ENCODE measurements at regions not wholly inside any gene's neighbourhood (a gene's known extent, or its start where the extent isn't known, plus 50 kb on each side); places are given as distances from the start of the nearest gene placed in this dataset.
"Not testable (repeated sequence)": the region's sequence is repeated elsewhere in the genome, so short reads cannot be mapped to it uniquely, and the experiment has no call there.

DNA sequence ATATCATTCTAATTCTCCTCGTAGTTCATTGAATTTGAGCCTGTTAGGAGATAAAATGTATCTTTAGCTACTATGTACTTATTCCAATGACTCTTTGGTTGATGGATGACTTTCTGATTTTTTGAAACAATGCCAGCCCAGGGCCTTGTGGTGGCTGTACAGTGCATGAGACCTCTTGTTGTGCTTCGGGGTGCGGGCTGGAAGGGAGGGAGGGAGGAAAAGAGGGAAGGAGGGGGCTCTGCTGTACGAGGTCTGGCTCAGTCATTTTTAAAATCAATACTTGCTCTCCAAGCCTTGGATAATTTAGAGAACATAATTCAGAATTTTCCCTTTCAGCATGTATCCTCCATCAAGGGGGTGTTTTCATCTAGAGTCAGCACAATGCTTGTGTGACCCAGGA, 399.7 kb upstream of the ONECUT1 start:
- H3K4me3 ChIP-seq (replicated peaks; ENCODE audit: low read depth, low read length), result no peak overlapping the region
- TF ChIP-seq, protein P1, sequence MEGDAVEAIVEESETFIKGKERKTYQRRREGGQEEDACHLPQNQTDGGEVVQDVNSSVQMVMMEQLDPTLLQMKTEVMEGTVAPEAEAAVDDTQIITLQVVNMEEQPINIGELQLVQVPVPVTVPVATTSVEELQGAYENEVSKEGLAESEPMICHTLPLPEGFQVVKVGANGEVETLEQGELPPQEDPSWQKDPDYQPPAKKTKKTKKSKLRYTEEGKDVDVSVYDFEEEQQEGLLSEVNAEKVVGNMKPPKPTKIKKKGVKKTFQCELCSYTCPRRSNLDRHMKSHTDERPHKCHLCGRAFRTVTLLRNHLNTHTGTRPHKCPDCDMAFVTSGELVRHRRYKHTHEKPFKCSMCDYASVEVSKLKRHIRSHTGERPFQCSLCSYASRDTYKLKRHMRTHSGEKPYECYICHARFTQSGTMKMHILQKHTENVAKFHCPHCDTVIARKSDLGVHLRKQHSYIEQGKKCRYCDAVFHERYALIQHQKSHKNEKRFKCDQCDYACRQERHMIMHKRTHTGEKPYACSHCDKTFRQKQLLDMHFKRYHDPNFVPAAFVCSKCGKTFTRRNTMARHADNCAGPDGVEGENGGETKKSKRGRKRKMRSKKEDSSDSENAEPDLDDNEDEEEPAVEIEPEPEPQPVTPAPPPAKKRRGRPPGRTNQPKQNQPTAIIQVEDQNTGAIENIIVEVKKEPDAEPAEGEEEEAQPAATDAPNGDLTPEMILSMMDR (IDR thresholded peaks at IDR 0.05; ENCODE audit: low read depth, low read length, missing control alignments), result no peak
- DNase-seq (ENCODE audit: extremely low read depth, low read depth), result no peak

DNA sequence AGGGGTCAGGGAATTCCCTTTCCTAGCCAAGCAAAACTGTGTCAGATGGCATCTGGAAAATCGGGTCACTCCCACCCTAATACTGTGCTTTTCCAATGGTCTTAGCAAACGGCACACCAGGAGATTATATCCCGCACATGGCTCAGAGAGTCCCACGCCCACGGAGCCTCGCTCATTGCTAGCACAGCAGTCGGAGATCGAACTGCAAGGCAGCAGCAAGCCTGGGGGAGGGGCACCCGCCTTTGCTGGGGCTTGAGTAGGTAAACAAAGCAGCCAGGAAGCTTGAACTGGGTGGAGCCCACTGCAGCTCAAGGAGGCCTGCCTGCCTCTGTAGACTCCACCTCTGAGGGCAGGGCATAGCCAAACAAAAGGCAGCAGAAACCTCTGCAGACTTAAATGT, 393.3 kb upstream of the ONECUT1 start:
- not testable (repeated sequence) for DNase-seq (ENCODE audit: extremely low read depth, low read depth); H3K4me3 ChIP-seq (replicated peaks; ENCODE audit: low read depth, low read length)

GRCh38 chr15:53171571-53171970, 381.4 kb upstream of the ONECUT1 start:
- no peak for DNase-seq (ENCODE audit: extremely low read depth, low read depth)
- no peak overlapping the region for H3K4me3 ChIP-seq (replicated peaks; ENCODE audit: low read depth, low read length)
- TF ChIP-seq, protein P1 (IDR thresholded peaks at IDR 0.05; ENCODE audit: low read depth, low read length, missing control alignments), result no peak

DNA sequence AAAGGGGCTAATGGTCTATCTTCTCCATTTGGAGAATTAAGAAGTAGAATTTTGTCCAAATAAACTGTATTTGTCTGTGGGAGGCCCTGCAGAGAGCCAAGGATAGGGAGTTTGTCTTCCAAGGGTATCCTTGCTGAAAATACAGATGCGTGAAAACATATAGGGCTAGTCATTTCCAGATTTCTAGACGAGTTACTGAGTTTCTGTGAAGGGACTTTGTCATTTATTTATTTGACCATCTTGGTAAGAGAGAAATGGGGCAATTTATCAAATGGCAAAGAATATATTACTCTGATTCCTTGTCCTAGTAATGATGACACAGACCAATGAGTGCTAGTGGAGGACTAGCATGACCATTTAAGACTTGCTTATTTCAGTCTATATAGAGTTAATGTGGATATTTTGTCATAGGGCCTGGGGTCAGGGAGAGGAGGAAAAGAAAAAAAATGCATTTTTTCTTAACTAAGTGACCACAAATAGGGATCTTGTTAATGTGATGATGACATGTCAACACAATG, 376.6 kb upstream of the ONECUT1 start:
- no peak for DNase-seq (ENCODE audit: extremely low read depth, low read depth)
- TF ChIP-seq, protein P1 (IDR thresholded peaks at IDR 0.05; ENCODE audit: low read depth, low read length, missing control alignments), result no peak

DNA sequence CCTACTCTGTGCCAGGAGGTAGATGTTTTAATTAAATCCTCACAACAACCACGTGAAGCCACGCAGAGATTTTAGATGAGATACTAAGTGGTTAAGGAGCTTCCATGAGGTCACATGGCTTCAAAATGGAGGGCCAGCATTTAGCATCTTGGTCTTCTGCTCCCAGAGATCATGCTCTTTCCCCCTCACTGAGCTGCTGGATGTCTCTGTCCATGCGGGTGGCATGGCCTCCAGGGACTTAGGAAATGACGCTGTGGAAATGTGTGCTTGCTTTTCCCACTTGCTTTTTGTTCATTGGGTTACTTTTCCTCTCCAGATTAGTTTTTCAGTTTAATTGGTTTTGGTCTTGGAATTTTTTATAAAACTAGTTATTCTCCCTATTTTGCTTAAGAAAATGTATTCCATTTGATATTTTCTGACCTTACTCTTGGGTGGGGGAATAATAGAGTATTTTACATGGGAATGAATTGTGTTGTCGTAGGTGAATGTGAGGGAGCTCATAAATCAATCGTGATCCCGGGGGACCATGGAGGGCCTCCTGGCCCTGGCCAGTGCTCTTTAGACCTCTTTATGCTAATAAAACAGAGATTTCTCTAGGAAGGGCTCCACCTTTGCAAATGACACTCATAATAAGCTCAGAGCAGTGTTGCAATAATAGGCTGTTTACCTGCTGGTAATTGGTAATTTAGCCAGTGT, 376.0 kb upstream of the ONECUT1 start:
- DNase-seq (ENCODE audit: extremely low read depth, low read depth), result no peak
- TF ChIP-seq, protein P1 (IDR thresholded peaks at IDR 0.05; ENCODE audit: low read depth, low read length, missing control alignments), result no peak
- no peak overlapping the region for H3K4me3 ChIP-seq (replicated peaks; ENCODE audit: low read depth, low read length)

More for the DNA sequence above, 376.6 kb upstream of the ONECUT1 start:
- H3K4me3 ChIP-seq (replicated peaks; ENCODE audit: low read depth, low read length), result no peak overlapping the region

DNA sequence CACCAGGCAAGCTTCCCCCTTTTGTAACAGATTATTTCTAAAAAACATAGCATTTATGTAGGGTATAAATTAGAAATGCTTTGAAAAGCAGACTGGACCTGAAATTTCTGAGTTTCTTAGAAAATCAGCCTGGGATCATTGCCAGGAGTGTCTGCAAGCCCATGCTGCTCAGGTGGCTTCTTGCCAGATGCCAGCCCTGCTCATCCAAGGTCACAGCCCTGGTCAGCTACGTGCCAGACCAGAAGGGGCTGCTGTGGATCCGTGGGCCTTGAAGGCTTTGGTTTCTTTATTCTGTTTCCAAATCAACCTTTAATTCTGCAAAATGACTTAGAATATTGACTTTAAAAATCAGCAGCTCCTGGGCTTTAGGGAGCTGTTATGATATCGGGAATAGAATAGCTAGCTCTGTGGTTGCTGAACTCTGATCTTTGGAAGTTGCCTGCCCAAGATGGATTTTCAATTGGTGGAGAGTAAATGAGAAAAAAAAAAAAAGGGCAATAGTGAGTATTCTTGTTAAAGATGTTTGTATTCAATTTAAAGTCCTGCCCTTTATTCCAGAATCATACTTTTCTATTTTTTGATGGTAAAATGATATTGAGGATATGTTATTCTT, 370.1 kb upstream of the ONECUT1 start:
- H3K4me3 ChIP-seq (replicated peaks; ENCODE audit: low read depth, low read length), result no peak overlapping the region
- no peak for DNase-seq (ENCODE audit: extremely low read depth, low read depth)
- TF ChIP-seq, protein P1 (IDR thresholded peaks at IDR 0.05; ENCODE audit: low read depth, low read length, missing control alignments), result no peak

DNA sequence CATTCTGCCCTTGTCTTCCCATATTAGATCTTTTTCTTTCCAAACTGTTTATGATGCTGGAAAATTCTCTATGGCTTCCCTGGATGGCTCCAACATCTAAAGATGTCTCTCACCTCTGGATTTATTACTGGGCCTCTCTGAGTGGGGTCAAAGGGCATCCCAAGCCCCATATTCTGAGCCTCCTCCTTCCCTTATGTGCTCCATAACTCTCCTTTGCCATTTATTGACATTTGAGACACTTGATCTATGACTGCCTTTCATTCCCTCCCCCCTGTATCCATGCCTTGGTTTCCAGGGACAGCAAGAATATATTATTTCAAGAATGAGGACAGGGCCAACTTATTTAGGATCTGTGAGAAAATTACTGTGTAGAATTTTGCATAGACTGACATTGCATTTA, 369.3 kb upstream of the ONECUT1 start:
- TF ChIP-seq, protein P1 (IDR thresholded peaks at IDR 0.05; ENCODE audit: low read depth, low read length, missing control alignments), result no peak
- no peak for DNase-seq (ENCODE audit: extremely low read depth, low read depth)

More for the DNA sequence above, 369.3 kb upstream of the ONECUT1 start:
- no peak overlapping the region for H3K4me3 ChIP-seq (replicated peaks; ENCODE audit: low read depth, low read length)

Measured in HFF-Myc (cell line).